IPS DF 6.9 (cell line): ENCODE measurements at regions not wholly inside any gene's neighbourhood (a gene's known extent, or its start where the extent isn't known, plus 50 kb on each side); places are given as distances from the start of the nearest gene placed in this dataset.
A peak's percentile ranks its signal among the peaks of the same experiment; 100 is the strongest.

ENCODE experiments used
- DNase-seq: peaks from one replicate; pipeline ENCODE4 v3.0.0-alpha.2; 2013; ENCODE audit warnings: low read depth, low spot score
- H3K27ac ChIP-seq: one replicate; pipeline ENCODE4 v1.5.1; 2013; ENCODE audit warnings: low read length, control low read depth
- H3K27me3 ChIP-seq: 2 replicates; pipeline ENCODE4 v1.6.1; 2013; ENCODE audit warnings: mild to moderate bottlenecking, low read length; ENCODE audit not compliant: control insufficient read depth, insufficient read depth
- H3K36me3 ChIP-seq: 2 replicates; pipeline ENCODE4 v1.6.1; 2013; ENCODE audit warnings: low read length; ENCODE audit not compliant: control insufficient read depth, insufficient read depth
- H3K4me1 ChIP-seq: 2 replicates; pipeline ENCODE4 v1.6.1; 2013; ENCODE audit warnings: low read length; ENCODE audit not compliant: control insufficient read depth, insufficient read depth
- H3K4me3 ChIP-seq: 2 replicates; pipeline ENCODE4 v1.5.1; 2013; ENCODE audit warnings: mild to moderate bottlenecking, low read length
- H3K9me3 ChIP-seq: 2 replicates; pipeline ENCODE4 v1.6.1; 2013; ENCODE audit warnings: low read length, inconsistent platforms; ENCODE audit not compliant: control insufficient read depth, insufficient read depth
- WGBS: extraction: QIAGEN DNeasy Blood & Tissue Kit; methylation state at CpG from one replicate; pipeline ENCODE4 v1.1.7; 2013; ENCODE audit warnings: mixed read lengths, missing lambda C conversion rate; ENCODE audit not compliant: insufficient read length, insufficient coverage; 5-methylcytosine and 5-hydroxymethylcytosine counted together

- Histone ChIP-seq H3K27ac (peak overlapping the region; percentile 24), H3K4me1 (no peaks in the 10 kb centered on the region), H3K27me3 (no peaks in the 10 kb centered on the region), H3K9me3 (no peaks in the 10 kb centered on the region), H3K4me3 (no peak overlapping the region), H3K36me3 (no peaks in the 10 kb centered on the region)
- peak; percentile 35 for DNase-seq
- WGBS: no CpG with 5 or more reads among the region's 2 CpGs
Observed at GRCh38 chr21:20662514-20662913, 335.7 kb upstream of the NCAM2 start.

DNA sequence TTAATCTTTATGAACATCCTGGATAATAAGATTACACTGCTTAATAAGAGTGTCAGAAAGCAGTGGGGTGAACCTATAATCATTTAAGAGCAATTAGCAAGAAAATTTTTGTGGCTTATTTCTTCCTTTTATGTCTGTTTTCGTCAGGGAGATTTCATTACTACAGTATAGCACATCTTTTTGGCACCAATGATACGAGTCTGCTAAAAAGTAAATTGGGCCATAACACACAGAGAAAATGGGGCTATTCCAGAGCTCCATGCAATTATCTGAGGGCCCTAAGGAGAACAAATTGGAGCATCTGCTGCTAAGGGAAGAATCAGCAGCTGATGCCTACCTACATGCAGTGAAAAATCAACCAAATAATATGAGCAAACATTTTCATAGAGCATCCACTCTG lies 330.3 kb upstream of the NCAM2 start:
- no peak for DNase-seq
- no peaks in the 10 kb centered on the region for H3K27me3 ChIP-seq
- no CpG with 5 or more reads among the region's 2 CpGs for WGBS

DNA sequence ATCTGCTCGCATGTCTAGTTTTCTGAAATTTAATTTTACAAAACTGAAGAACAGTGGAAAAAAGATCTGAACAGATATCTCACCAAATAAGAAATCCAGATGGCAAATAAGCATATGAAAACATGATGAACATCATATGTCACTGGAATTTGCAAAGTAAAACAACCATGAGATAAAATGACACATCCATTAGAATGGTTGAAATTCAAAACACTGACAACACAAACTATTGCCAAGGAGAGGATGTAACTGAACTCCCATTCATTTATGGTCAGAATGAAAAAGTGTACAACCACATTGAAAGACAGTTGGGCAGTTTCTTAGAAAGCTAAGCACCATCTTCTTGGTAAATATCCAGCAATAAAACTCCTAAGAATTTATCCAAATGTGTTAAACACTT lies 312.7 kb upstream of the NCAM2 start:
- H3K27ac ChIP-seq: no peak overlapping the region
- H3K4me1 ChIP-seq: no peaks in the 10 kb centered on the region
- no peaks in the 10 kb centered on the region for H3K36me3 ChIP-seq
- WGBS: no CpG with 5 or more reads among the region's 1 CpG
- no peaks in the 10 kb centered on the region for H3K9me3 ChIP-seq
- DNase-seq: no peak
- H3K4me3 ChIP-seq: no peak overlapping the region
- H3K27me3 ChIP-seq: no peaks in the 10 kb centered on the region

More for the DNA sequence above, 330.3 kb upstream of the NCAM2 start:
- H3K9me3 ChIP-seq: no peaks in the 10 kb centered on the region
- no peak overlapping the region for H3K27ac ChIP-seq
- no peaks in the 10 kb centered on the region for H3K4me1 ChIP-seq
- no peak overlapping the region for H3K4me3 ChIP-seq
- H3K36me3 ChIP-seq: no peaks in the 10 kb centered on the region

DNA sequence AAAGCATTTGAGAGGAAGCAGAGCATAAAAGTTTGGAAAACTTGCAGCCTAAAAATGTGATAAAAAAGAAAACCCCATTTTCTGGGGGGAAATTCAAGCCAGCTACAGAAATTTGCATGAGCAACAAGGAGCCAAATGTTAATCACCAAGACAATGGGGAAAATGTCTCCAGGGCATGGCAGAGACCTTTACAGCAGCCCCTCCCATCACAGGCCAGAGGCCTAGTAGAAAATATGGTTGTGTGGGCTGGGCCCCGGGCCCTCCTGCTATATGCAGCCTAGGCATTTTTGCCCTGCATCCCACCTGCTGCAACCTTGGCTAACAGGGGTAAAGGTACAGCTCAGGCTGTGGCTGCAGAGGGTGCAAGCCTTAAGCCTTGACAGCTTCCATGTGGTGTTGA lies 299.6 kb upstream of the NCAM2 start:
- no peak overlapping the region for H3K27ac ChIP-seq
- no peaks in the 10 kb centered on the region for H3K36me3 ChIP-seq
- no CpG with 5 or more reads among the region's 1 CpG for WGBS
- no peak for DNase-seq
- no peaks in the 10 kb centered on the region for H3K4me1 ChIP-seq
- no peaks in the 10 kb centered on the region for H3K27me3 ChIP-seq
- no peak overlapping the region for H3K4me3 ChIP-seq
- no peaks in the 10 kb centered on the region for H3K9me3 ChIP-seq

GRCh38 chr21:20701235-20701634 lies 297.0 kb upstream of the NCAM2 start:
- DNase-seq: no peak
- Histone ChIP-seq H3K27me3 (no peaks in the 10 kb centered on the region), H3K9me3 (no peaks in the 10 kb centered on the region), H3K4me3 (no peak overlapping the region), H3K4me1 (no peaks in the 10 kb centered on the region), H3K36me3 (no peaks in the 10 kb centered on the region), H3K27ac (no peak overlapping the region)
- WGBS: no CpG with 5 or more reads among the region's 6 CpGs

GRCh38 chr21:20703112-20703767 lies 295.0 kb upstream of the NCAM2 start:
- no peak for DNase-seq
- Histone ChIP-seq H3K36me3 (no peaks in the 10 kb centered on the region), H3K9me3 (no peaks in the 10 kb centered on the region), H3K27ac (no peak overlapping the region), H3K4me1 (no peaks in the 10 kb centered on the region), H3K4me3 (no peak overlapping the region), H3K27me3 (no peaks in the 10 kb centered on the region)
- WGBS: no CpG with 5 or more reads among the region's 4 CpGs

- Histone ChIP-seq H3K27ac (no peak overlapping the region), H3K27me3 (no peaks in the 10 kb centered on the region), H3K36me3 (no peaks in the 10 kb centered on the region), H3K4me3 (no peak overlapping the region), H3K9me3 (no peaks in the 10 kb centered on the region), H3K4me1 (no peaks in the 10 kb centered on the region)
- no CpG with 5 or more reads among the region's 2 CpGs for WGBS
- DNase-seq: no peak
Observed at GRCh38 chr21:20720623-20721022, 277.6 kb upstream of the NCAM2 start.

- H3K36me3 ChIP-seq: no peaks in the 10 kb centered on the region
- no peaks in the 10 kb centered on the region for H3K9me3 ChIP-seq
- H3K27me3 ChIP-seq: no peaks in the 10 kb centered on the region
- H3K4me1 ChIP-seq: no peaks in the 10 kb centered on the region
- DNase-seq: no peak
- no peak overlapping the region for H3K27ac ChIP-seq
- no CpG with 5 or more reads among the region's 6 CpGs for WGBS
- H3K4me3 ChIP-seq: no peak overlapping the region
Observed at GRCh38 chr21:20721151-20721550, 277.1 kb upstream of the NCAM2 start.

DNA sequence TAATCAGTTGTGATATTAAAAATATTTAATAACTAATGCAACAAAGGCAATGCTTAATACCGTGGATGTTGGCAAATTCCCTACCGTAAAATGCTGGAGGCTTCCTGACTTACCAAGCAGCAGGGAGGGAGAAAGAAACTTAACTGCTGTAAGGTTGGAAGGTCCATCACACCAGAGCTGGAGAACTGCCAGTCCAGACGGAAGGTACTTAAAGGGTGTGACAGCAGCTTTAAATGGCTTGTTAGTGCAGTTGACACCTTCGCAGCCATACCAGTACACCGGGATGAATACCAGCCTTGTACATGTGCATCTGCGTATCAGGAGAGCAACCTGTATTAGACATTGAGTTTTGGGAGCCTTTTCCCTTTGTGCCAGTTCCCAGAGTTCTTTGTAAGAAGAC lies 269.5 kb upstream of the NCAM2 start:
- Histone ChIP-seq H3K9me3 (no peaks in the 10 kb centered on the region), H3K27me3 (no peaks in the 10 kb centered on the region), H3K27ac (no peak overlapping the region), H3K36me3 (no peaks in the 10 kb centered on the region), H3K4me3 (no peak overlapping the region), H3K4me1 (no peaks in the 10 kb centered on the region)
- no peak for DNase-seq
- WGBS: no CpG with 5 or more reads among the region's 6 CpGs

- WGBS: no CpG with 5 or more reads among the region's 2 CpGs
- Histone ChIP-seq H3K4me3 (no peak overlapping the region), H3K36me3 (no peaks in the 10 kb centered on the region), H3K27ac (no peak overlapping the region), H3K27me3 (no peaks in the 10 kb centered on the region), H3K4me1 (no peaks in the 10 kb centered on the region), H3K9me3 (no peaks in the 10 kb centered on the region)
- no peak for DNase-seq
Observed at GRCh38 chr21:20729376-20729775, 268.8 kb upstream of the NCAM2 start.

DNA sequence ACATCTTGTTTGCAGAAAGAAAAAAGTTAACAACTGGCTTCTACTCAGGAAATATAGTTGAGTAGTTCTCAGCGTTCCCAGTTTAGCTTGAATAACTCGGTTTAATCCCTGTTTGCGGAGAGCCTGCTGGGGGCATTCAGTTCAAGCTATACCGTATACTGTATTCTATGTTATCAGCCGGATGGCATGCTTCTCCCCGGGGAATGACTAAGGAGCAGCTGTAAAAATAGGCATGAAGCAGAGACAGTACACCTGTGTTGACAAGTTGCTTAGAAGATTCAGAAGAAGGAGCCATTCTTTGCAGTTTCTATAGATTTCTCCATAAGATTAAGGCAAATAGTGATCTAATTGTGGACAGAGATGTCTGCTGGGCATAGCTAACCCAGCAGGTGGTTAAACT lies 267.8 kb upstream of the NCAM2 start:
- WGBS: no CpG with 5 or more reads among the region's 6 CpGs
- H3K9me3 ChIP-seq: no peaks in the 10 kb centered on the region
- no peak for DNase-seq

More for the DNA sequence above, 267.8 kb upstream of the NCAM2 start:
- Histone ChIP-seq H3K4me1 (no peaks in the 10 kb centered on the region), H3K4me3 (no peak overlapping the region), H3K27ac (no peak overlapping the region), H3K36me3 (no peaks in the 10 kb centered on the region), H3K27me3 (no peaks in the 10 kb centered on the region)
